Adrenal gland (tissue), 5 donors: ENCODE measurements at regions not wholly inside any gene's neighbourhood (a gene's known extent, or its start where the extent isn't known, plus 50 kb on each side); places are given as distances from the start of the nearest gene placed in this dataset.

Experiments
- CTCF ChIP-seq, 6 experiments: fragments of 450-650 bp in 4 of 6; fragments of 200-600 bp in 2 of 6; sonication (generic) in 1 of 6; IDR thresholded peaks; 1 replicate in 5 of 6; 2 replicates in 1 of 6; pipeline versions ENCODE4 v1.5.1 to v1.8.0; 2016 to 2021; ENCODE audit warnings: antibody characterized with exemption in 6 of 6, mild to moderate bottlenecking in 2 of 6, moderate library complexity in 1 of 6
- POLR2A ChIP-seq, 2 donors: fragments of 450-650 bp; IDR thresholded peaks; one replicate each; pipeline ENCODE4 v1.6.1; 2017; ENCODE audit warnings: antibody characterized with exemption in 2 of 2, mild to moderate bottlenecking in 2 of 2, moderate library complexity in 1 of 2
- donor health status: DM: no; HTN: no; CAD: no.

DNA sequence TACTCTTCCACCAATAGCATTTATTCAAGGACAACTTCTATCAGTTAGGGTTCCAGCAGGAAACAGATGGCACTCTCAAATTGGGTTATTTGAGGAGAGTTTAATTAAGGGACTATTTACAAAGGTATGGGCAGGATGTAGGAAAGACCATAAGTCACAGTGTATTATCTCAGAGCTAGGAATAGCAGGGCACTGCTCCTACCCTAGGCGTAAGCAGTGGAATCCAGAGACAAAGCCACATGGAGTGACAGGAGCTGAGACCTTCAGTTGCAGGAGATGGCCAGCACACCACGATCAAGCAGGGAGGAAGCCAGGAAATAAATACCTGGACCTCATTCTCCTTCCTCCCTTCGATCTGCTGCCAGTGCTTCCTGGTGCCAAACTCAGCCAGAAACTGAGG lies 274.9 kb upstream of the SLC30A5 start:
- TF ChIP-seq CTCF (IDR thresholded peaks at IDR 0.05) (no peak), POLR2A (IDR thresholded peaks at IDR 0.05) (no peak)
